Ascending aorta (tissue), 2 donors: ENCODE measurements at regions not wholly inside any gene's neighbourhood (a gene's known extent, or its start where the extent isn't known, plus 50 kb on each side); places are given as distances from the start of the nearest gene placed in this dataset.

Experiments
- DNase-seq, 2 donors: peaks; one replicate each; pipeline ENCODE4 v3.0.0-alpha.2; 2019; ENCODE audit warnings: low spot score in 2 of 2
- H3K27ac ChIP-seq, 2 donors: fragments of 200-600 bp; sonication (generic); one replicate each; pipeline ENCODE4 v1.5.1; 2016 to 2017; ENCODE audit warnings: mild to moderate bottlenecking in 1 of 2
- H3K27me3 ChIP-seq: fragments of 200-600 bp; sonication (generic); one replicate; pipeline ENCODE4 v1.5.1; 2017
- H3K36me3 ChIP-seq, 2 donors: fragments of 200-600 bp; sonication (generic); one replicate each; pipeline ENCODE4 v1.5.1; 2016
- H3K4me1 ChIP-seq, 2 donors: fragments of 200-600 bp; sonication (generic); one replicate each; pipeline ENCODE4 v1.5.1; 2016 to 2017; ENCODE audit warnings: mild to moderate bottlenecking in 1 of 2
- H3K4me3 ChIP-seq, 2 donors: fragments of 200-600 bp; sonication (generic); one replicate each; pipeline ENCODE4 v1.5.1; 2016 to 2017; ENCODE audit warnings: mild to moderate bottlenecking in 1 of 2
- H3K9me3 ChIP-seq, 2 donors: fragments of 200-600 bp; sonication (generic); one replicate each; pipeline ENCODE4 v1.5.1; 2016
- intact Hi-C: fragments of 100-400 bp; cut with DNase I; formaldehyde crosslinking; loops from one replicate; pipeline ENCODE4 v1.15.1; 2023
- TF ChIP-seq, protein P1 (sequence below), 3 experiments: fragments of 200-600 bp in 2 of 3; fragments of 450-650 bp in 1 of 3; sonication (generic) in 2 of 3; IDR thresholded peaks; one replicate each; pipeline ENCODE4 v1.5.1; 2016 to 2019; ENCODE audit warnings: antibody characterized with exemption in 3 of 3, mild to moderate bottlenecking in 1 of 3, moderate library complexity in 1 of 3

DNA sequence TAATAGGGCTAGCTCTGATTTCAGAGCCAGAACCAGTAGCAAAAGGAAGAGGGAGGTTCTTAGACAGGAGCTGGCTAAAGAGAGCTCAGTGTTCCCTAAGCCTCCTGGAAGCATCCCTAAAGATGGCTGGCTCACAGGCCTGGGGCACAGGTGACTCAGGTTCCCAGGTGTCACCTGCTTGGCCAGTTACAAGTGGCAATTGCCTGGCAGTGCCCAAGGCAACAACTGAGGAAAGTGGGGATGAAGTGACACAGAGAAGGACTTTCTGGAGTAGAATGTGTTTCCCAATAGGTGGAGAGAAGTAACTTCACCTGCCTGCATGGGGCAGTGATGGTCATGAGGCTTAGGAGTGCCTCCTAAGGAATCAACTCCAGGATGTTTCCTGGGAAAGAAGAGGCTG, 66.5 kb upstream of the EEPD1 start:
- no peaks in the 10 kb centered on the region for H3K27me3 ChIP-seq
- H3K36me3 ChIP-seq: no peaks in the 10 kb centered on the region
- intact Hi-C loops: no loop called here
- no peaks in the 10 kb centered on the region for H3K9me3 ChIP-seq
- DNase-seq: no peak
- H3K4me3 ChIP-seq: no peak overlapping the region
- TF ChIP-seq, protein P1, sequence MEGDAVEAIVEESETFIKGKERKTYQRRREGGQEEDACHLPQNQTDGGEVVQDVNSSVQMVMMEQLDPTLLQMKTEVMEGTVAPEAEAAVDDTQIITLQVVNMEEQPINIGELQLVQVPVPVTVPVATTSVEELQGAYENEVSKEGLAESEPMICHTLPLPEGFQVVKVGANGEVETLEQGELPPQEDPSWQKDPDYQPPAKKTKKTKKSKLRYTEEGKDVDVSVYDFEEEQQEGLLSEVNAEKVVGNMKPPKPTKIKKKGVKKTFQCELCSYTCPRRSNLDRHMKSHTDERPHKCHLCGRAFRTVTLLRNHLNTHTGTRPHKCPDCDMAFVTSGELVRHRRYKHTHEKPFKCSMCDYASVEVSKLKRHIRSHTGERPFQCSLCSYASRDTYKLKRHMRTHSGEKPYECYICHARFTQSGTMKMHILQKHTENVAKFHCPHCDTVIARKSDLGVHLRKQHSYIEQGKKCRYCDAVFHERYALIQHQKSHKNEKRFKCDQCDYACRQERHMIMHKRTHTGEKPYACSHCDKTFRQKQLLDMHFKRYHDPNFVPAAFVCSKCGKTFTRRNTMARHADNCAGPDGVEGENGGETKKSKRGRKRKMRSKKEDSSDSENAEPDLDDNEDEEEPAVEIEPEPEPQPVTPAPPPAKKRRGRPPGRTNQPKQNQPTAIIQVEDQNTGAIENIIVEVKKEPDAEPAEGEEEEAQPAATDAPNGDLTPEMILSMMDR (IDR thresholded peaks at IDR 0.05): no peak
- H3K27ac ChIP-seq: no peak overlapping the region
- no peaks in the 10 kb centered on the region for H3K4me1 ChIP-seq

DNA sequence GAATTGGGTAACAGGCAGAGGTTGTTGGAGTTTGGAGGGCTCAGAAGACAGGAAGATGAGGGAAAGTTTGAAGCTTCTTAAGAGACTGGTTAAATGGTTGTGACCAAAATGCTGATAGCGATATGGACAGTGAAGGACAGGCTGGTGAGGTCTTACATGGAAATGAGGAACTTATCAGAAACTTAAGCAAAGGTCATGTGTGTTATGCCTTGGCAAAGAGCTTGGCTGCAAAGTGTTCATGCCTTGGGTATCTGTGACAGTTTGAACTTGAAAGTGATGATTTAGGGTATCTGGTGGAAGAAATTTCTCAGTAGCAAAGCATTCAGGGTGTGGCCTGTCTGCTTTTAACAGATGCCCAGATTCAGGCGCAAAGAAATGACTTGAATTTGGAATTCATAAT, 64.5 kb upstream of the EEPD1 start:
- no peaks in the 10 kb centered on the region for H3K9me3 ChIP-seq
- intact Hi-C loops: no loop called here
- DNase-seq: no peak
- no peaks in the 10 kb centered on the region for H3K36me3 ChIP-seq
- H3K27ac ChIP-seq: no peak overlapping the region
- H3K4me1 ChIP-seq: no peaks in the 10 kb centered on the region
- TF ChIP-seq, protein P1 (IDR thresholded peaks at IDR 0.05): no peak
- H3K27me3 ChIP-seq: no peaks in the 10 kb centered on the region
- H3K4me3 ChIP-seq: no peak overlapping the region

DNA sequence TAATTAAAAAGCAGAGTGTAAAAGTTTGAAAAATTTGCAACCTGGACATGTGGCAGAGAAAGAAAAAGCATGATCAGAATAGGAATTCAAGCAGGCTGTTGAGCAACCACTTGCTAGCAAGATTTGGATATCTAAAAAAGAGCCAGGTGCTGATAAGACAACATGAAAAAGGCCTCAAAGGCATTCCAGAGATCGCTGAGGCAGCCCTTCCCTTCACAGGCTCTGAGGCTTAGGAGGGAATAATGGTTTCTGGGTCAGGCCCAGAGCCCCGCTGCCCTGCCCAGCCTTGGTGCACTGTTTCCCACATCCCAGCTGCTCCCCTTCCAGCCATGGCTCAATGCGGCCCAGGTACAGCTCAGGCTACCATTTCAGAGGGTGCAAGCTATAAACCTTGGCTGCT, 64.1 kb upstream of the EEPD1 start:
- H3K27ac ChIP-seq: no peak overlapping the region
- intact Hi-C loops: no loop called here
- no peaks in the 10 kb centered on the region for H3K27me3 ChIP-seq
- H3K36me3 ChIP-seq: no peaks in the 10 kb centered on the region
- TF ChIP-seq, protein P1 (IDR thresholded peaks at IDR 0.05): no peak
- DNase-seq: no peak
- no peak overlapping the region for H3K4me3 ChIP-seq
- no peaks in the 10 kb centered on the region for H3K9me3 ChIP-seq
- H3K4me1 ChIP-seq: no peaks in the 10 kb centered on the region

DNA sequence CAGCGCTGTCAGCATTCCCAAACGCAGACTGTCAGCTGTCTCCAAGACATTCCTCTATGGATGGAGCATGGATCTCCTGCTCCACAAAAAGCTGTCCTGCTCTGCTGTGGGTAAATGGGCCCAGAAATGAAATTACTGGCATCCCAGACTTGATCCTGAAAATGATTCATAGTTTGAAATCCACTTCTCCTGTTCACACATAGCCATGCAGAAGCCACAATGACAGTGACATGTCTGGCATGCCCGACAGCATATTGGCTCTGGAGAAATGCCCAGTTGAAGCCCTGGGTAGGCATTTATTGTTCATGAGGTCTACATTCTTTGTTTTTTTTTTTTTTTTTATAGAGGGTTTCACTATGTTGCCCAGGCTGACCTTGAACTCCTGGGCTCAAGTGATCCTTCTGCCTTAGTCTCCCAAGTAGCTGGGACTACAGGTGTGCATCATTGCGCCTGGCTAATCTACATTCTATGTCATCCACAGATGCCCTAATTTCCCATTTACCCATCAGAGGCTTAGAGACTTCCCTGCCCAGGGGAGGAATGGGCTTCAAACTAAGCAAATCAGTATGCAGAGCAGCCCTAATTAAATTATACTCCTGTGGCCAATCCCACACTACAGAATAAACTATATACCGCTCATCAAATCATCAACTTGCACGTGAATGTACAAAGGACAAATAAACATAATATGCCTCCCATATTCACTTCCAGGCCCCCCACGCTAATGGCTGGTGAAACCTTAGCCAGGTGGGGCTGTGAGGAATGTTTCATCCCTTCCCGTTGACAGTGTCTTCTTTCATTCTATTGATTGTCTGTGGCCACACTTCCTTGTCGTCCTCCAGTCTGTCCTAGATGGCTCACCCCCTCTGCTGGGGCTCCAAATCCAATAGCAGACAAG, 61.8 kb upstream of the EEPD1 start:
- Histone ChIP-seq H3K4me1 (no peaks in the 10 kb centered on the region), H3K36me3 (no peaks in the 10 kb centered on the region), H3K9me3 (no peaks in the 10 kb centered on the region), H3K4me3 (no peak overlapping the region), H3K27ac (no peak overlapping the region), H3K27me3 (no peaks in the 10 kb centered on the region)
- intact Hi-C loops: no loop called here
- DNase-seq: no peak
- TF ChIP-seq, protein P1 (IDR thresholded peaks at IDR 0.05): no peak

DNA sequence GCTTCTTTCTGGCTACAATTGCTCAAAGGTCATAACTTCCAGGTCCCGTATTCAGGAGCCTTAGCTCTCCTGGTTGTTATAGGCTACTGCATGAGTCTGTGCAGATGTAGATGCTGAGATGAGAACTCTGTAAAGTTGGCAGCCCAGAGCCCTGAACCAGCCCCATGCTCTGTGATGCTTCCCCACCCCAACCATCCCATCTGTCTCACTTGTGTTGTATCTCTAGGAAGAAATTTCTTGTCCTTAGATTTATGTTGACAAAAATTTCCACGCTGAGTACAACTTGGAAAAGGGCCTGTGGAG, 61.2 kb upstream of the EEPD1 start:
- TF ChIP-seq, protein P1 (IDR thresholded peaks at IDR 0.05): no peak
- intact Hi-C loops: no loop called here
- H3K27me3 ChIP-seq: no peaks in the 10 kb centered on the region
- no peak for DNase-seq
- H3K4me3 ChIP-seq: no peak overlapping the region
- H3K4me1 ChIP-seq: no peaks in the 10 kb centered on the region
- no peaks in the 10 kb centered on the region for H3K9me3 ChIP-seq
- no peaks in the 10 kb centered on the region for H3K36me3 ChIP-seq
- no peak overlapping the region for H3K27ac ChIP-seq
